ENCODE measurements at regions not wholly inside any gene's neighbourhood (a gene's known extent, or its start where the extent isn't known, plus 50 kb on each side); places are given as distances from the start of the nearest gene placed in this dataset.

- H3K27ac ChIP-seq (ENCODE audit: low read depth, low read length, poor library complexity, severe bottlenecking) = no peak overlapping the region
- ChIA-PET POLR2A (ENCODE audit: low non-redundant PET) (interaction anchor here (0.6 kb wide), 1 partner anchor 13 kb away, joined by 17 read pairs; no protein-coding TSS in a partner anchor), CTCF (interaction anchor here (0.6 kb wide), 1 partner anchor 558 kb away, joined by 3 read pairs; no protein-coding TSS in a partner anchor)
- no peaks in the 10 kb centered on the region for H3K36me3 ChIP-seq (ENCODE audit: insufficient read depth, low read length, poor library complexity, severe bottlenecking)
- H3K4me1 ChIP-seq (ENCODE audit: insufficient read depth, low read length, poor library complexity, severe bottlenecking) = peaks cover 9% of the 10 kb centered on the region
- H3K4me3 ChIP-seq (ENCODE audit: low read depth, low read length, poor library complexity, severe bottlenecking) = no peak overlapping the region
- TF ChIP-seq CTCF (conservative IDR thresholded peaks at IDR 0.05; ENCODE audit: low read depth, low read length) (no peak), EZH2 (IDR thresholded peaks at IDR 0.05; ENCODE audit: borderline replicate concordance, low read depth, low read length, poor library complexity, severe bottlenecking) (no peak)
- intact Hi-C loops (cut with micrococcal nuclease; ENCODE audit: unreplicated experiment) = no loop called here
- no peak for DNase-seq (ENCODE audit: low spot score)
- no peaks in the 10 kb centered on the region for H3K27me3 ChIP-seq (replicated peaks; ENCODE audit: insufficient read depth, low read depth, low read length, poor library complexity)
- no peaks in the 10 kb centered on the region for H3K9me3 ChIP-seq (ENCODE audit: low read depth, low read length, poor library complexity, severe bottlenecking)
- no TSS peak for BruUV-seq (replicated peaks)
Observed at GRCh38 chr6:6716998-6717763, 128.7 kb downstream of the LY86 start.

GRCh38 chr6:6717953-6718352, 129.4 kb downstream of the LY86 start:
- ChIA-PET POLR2A (ENCODE audit: low non-redundant PET) (interaction anchor here (0.6 kb wide), 1 partner anchor 13 kb away, joined by 17 read pairs; no protein-coding TSS in a partner anchor), CTCF (interaction anchor here (0.6 kb wide), 1 partner anchor 558 kb away, joined by 3 read pairs; no protein-coding TSS in a partner anchor)
- H3K4me1 ChIP-seq (ENCODE audit: insufficient read depth, low read length, poor library complexity, severe bottlenecking) = peaks cover 14% of the 10 kb centered on the region
- DNase-seq (ENCODE audit: low spot score) = no peak
- no peaks in the 10 kb centered on the region for H3K36me3 ChIP-seq (ENCODE audit: insufficient read depth, low read length, poor library complexity, severe bottlenecking)
- no peaks in the 10 kb centered on the region for H3K27me3 ChIP-seq (replicated peaks; ENCODE audit: insufficient read depth, low read depth, low read length, poor library complexity)
- H3K9me3 ChIP-seq (ENCODE audit: low read depth, low read length, poor library complexity, severe bottlenecking) = no peaks in the 10 kb centered on the region
- TF ChIP-seq CTCF (conservative IDR thresholded peaks at IDR 0.05; ENCODE audit: low read depth, low read length) (no peak), EZH2 (IDR thresholded peaks at IDR 0.05; ENCODE audit: borderline replicate concordance, low read depth, low read length, poor library complexity, severe bottlenecking) (no peak)
- no TSS peak for BruUV-seq (replicated peaks)
- no peak overlapping the region for H3K27ac ChIP-seq (ENCODE audit: low read depth, low read length, poor library complexity, severe bottlenecking)
- intact Hi-C loops (cut with micrococcal nuclease; ENCODE audit: unreplicated experiment) = no loop called here
- H3K4me3 ChIP-seq (ENCODE audit: low read depth, low read length, poor library complexity, severe bottlenecking) = no peak overlapping the region

- no peak for DNase-seq (ENCODE audit: low spot score)
- ChIA-PET POLR2A (ENCODE audit: low non-redundant PET) (no interaction called here), CTCF (no interaction called here)
- Histone ChIP-seq H3K4me3 (ENCODE audit: low read depth, low read length, poor library complexity, severe bottlenecking) (no peak overlapping the region), H3K27me3 (replicated peaks; ENCODE audit: insufficient read depth, low read depth, low read length, poor library complexity) (no peaks in the 10 kb centered on the region), H3K9me3 (ENCODE audit: low read depth, low read length, poor library complexity, severe bottlenecking) (no peaks in the 10 kb centered on the region), H3K4me1 (ENCODE audit: insufficient read depth, low read length, poor library complexity, severe bottlenecking) (peaks cover 47% of the 10 kb centered on the region), H3K27ac (ENCODE audit: low read depth, low read length, poor library complexity, severe bottlenecking) (peak overlapping the region; percentile 7), H3K36me3 (ENCODE audit: insufficient read depth, low read length, poor library complexity, severe bottlenecking) (no peaks in the 10 kb centered on the region)
- intact Hi-C loops (cut with micrococcal nuclease; ENCODE audit: unreplicated experiment) = no loop called here
- no TSS peak for BruUV-seq (replicated peaks)
- no peak for TF ChIP-seq CTCF (conservative IDR thresholded peaks at IDR 0.05; ENCODE audit: low read depth, low read length)
- TF ChIP-seq EZH2 (IDR thresholded peaks at IDR 0.05; ENCODE audit: borderline replicate concordance, low read depth, low read length, poor library complexity, severe bottlenecking) = no peak
Observed at GRCh38 chr6:6721606-6722005, 133.1 kb downstream of the LY86 start.
